ENCODE measurements at regions not wholly inside any gene's neighbourhood (a gene's known extent, or its start where the extent isn't known, plus 50 kb on each side); places are given as distances from the start of the nearest gene placed in this dataset.

- TF ChIP-seq GATA3 (IDR thresholded peaks at IDR 0.05; ENCODE audit: low read depth, low read length) = no peak
- no peak for TF ChIP-seq GATA2 (IDR thresholded peaks at IDR 0.05; ENCODE audit: low read depth, low read length)
Observed at GRCh38 chr14:58824796-58825195, 187.0 kb downstream of the DACT1 start.
